ENCODE measurements at regions not wholly inside any gene's neighbourhood (a gene's known extent, or its start where the extent isn't known, plus 50 kb on each side); places are given as distances from the start of the nearest gene placed in this dataset.

- Histone ChIP-seq H3K4me3 (no peak overlapping the region), H3K27me3 (no peaks in the 10 kb centered on the region), H3K9me3 (no peaks in the 10 kb centered on the region), H3K27ac (no peak overlapping the region), H3K36me3 (no peaks in the 10 kb centered on the region), H3K4me1 (no peaks in the 10 kb centered on the region)
- no peak for DNase-seq
- TF ChIP-seq POLR2A (IDR thresholded peaks at IDR 0.05) (no peak), CTCF (IDR thresholded peaks at IDR 0.05 in 4 of 5, conservative IDR thresholded peaks at IDR 0.05 in 1 of 5) (no peak)
- in situ Hi-C loops (cut with MboI; ENCODE audit: low sequenced_read_pairs in 4 of 4) (no loop called here), intact Hi-C loops (cut with DNase I; ENCODE audit: low total_unique reads) (no loop called here)
- no peak for ATAC-seq
Observed at GRCh38 chr7:46651070-46651469, 730.0 kb upstream of the IGFBP3 start.

- no peak for DNase-seq
- H3K27ac ChIP-seq, result no peak overlapping the region
- no peaks in the 10 kb centered on the region for H3K27me3 ChIP-seq
- no peak for ATAC-seq
- no peaks in the 10 kb centered on the region for H3K36me3 ChIP-seq
- intact Hi-C loops (cut with DNase I; ENCODE audit: low total_unique reads) (no loop called here), in situ Hi-C loops (cut with MboI; ENCODE audit: low sequenced_read_pairs in 4 of 4) (no loop called here)
- no peak overlapping the region for H3K4me3 ChIP-seq
- H3K9me3 ChIP-seq, result no peaks in the 10 kb centered on the region
- TF ChIP-seq CTCF (IDR thresholded peaks at IDR 0.05 in 4 of 5, conservative IDR thresholded peaks at IDR 0.05 in 1 of 5), result no peak
- no peak for TF ChIP-seq POLR2A (IDR thresholded peaks at IDR 0.05)
- no peaks in the 10 kb centered on the region for H3K4me1 ChIP-seq
Observed at GRCh38 chr7:46649876-46650275, 728.8 kb upstream of the IGFBP3 start.

- DNase-seq, result no peak
- in situ Hi-C loops (cut with MboI; ENCODE audit: low sequenced_read_pairs in 4 of 4) (no loop called here), intact Hi-C loops (cut with DNase I; ENCODE audit: low total_unique reads) (no loop called here)
- no peaks in the 10 kb centered on the region for H3K36me3 ChIP-seq
- H3K27me3 ChIP-seq, result no peaks in the 10 kb centered on the region
- no peak overlapping the region for H3K27ac ChIP-seq
- H3K9me3 ChIP-seq, result no peaks in the 10 kb centered on the region
- H3K4me1 ChIP-seq, result no peaks in the 10 kb centered on the region
- H3K4me3 ChIP-seq, result no peak overlapping the region
- no peak for ATAC-seq
- no peak for TF ChIP-seq POLR2A (IDR thresholded peaks at IDR 0.05)
- no peak for TF ChIP-seq CTCF (IDR thresholded peaks at IDR 0.05 in 4 of 5, conservative IDR thresholded peaks at IDR 0.05 in 1 of 5)
Observed at GRCh38 chr7:46637793-46638735, 717.0 kb upstream of the IGFBP3 start.

GRCh38 chr7:46636022-46636421 is 715.0 kb upstream of the IGFBP3 start:
- no peak for ATAC-seq
- no peaks in the 10 kb centered on the region for H3K27me3 ChIP-seq
- no peak for TF ChIP-seq CTCF (IDR thresholded peaks at IDR 0.05 in 4 of 5, conservative IDR thresholded peaks at IDR 0.05 in 1 of 5)
- no peak for TF ChIP-seq POLR2A (IDR thresholded peaks at IDR 0.05)

More at GRCh38 chr7:46636022-46636421, 715.0 kb upstream of the IGFBP3 start:
- H3K9me3 ChIP-seq, result no peaks in the 10 kb centered on the region
- intact Hi-C loops (cut with DNase I; ENCODE audit: low total_unique reads) (no loop called here), in situ Hi-C loops (cut with MboI; ENCODE audit: low sequenced_read_pairs in 4 of 4) (no loop called here)
- H3K27ac ChIP-seq, result no peak overlapping the region
- no peak for DNase-seq
- no peaks in the 10 kb centered on the region for H3K36me3 ChIP-seq
- H3K4me3 ChIP-seq, result no peak overlapping the region
- no peaks in the 10 kb centered on the region for H3K4me1 ChIP-seq
